ENCODE measurements at regions not wholly inside any gene's neighbourhood (a gene's known extent, or its start where the extent isn't known, plus 50 kb on each side); places are given as distances from the start of the nearest gene placed in this dataset.

GRCh38 chr9:109883623-109884022 is 103.6 kb downstream of the PALM2AKAP2 start:
- no peak for DNase-seq (ENCODE audit: low read depth)

- no peak for DNase-seq (ENCODE audit: low read depth)
These were observed 106.0 kb downstream of the PALM2AKAP2 start for GRCh38 chr9:109886041-109886440.

GRCh38 chr9:109886617-109887016 is 106.6 kb downstream of the PALM2AKAP2 start:
- DNase-seq (ENCODE audit: low read depth) = no peak

- DNase-seq (ENCODE audit: low read depth) = no peak
These were observed 107.1 kb downstream of the PALM2AKAP2 start for GRCh38 chr9:109887079-109887478.

GRCh38 chr9:109888695-109889094 is 108.7 kb downstream of the PALM2AKAP2 start:
- no peak for DNase-seq (ENCODE audit: low read depth)

- DNase-seq (ENCODE audit: low read depth) = no peak
These were observed 109.5 kb downstream of the PALM2AKAP2 start for GRCh38 chr9:109889456-109889855.

- no peak for DNase-seq (ENCODE audit: low read depth)
These were observed 113.2 kb downstream of the PALM2AKAP2 start for GRCh38 chr9:109893241-109893640.

GRCh38 chr9:109894473-109894872 is 114.5 kb downstream of the PALM2AKAP2 start:
- DNase-seq (ENCODE audit: low read depth) = no peak

GRCh38 chr9:109894921-109895758 is 115.1 kb downstream of the PALM2AKAP2 start:
- DNase-seq (ENCODE audit: low read depth) = no peak

GRCh38 chr9:109901201-109901600 is 121.2 kb downstream of the PALM2AKAP2 start:
- no peak for DNase-seq (ENCODE audit: low read depth)

- DNase-seq (ENCODE audit: low read depth) = peak; percentile 16
These were observed 123.6 kb downstream of the PALM2AKAP2 start for GRCh38 chr9:109903515-109904138.

- no peak for DNase-seq (ENCODE audit: low read depth)
These were observed 124.7 kb downstream of the PALM2AKAP2 start for GRCh38 chr9:109904666-109905065.

GRCh38 chr9:109905472-109905871 is 125.5 kb downstream of the PALM2AKAP2 start:
- DNase-seq (ENCODE audit: low read depth) = no peak

GRCh38 chr9:109906766-109907382 is 126.9 kb downstream of the PALM2AKAP2 start:
- no peak for DNase-seq (ENCODE audit: low read depth)

- no peak for DNase-seq (ENCODE audit: low read depth)
These were observed 127.4 kb downstream of the PALM2AKAP2 start for GRCh38 chr9:109907400-109907799.

- no peak for DNase-seq (ENCODE audit: low read depth)
These were observed 127.9 kb downstream of the PALM2AKAP2 start for GRCh38 chr9:109907810-109908458.

GRCh38 chr9:109908459-109909390 is 128.7 kb downstream of the PALM2AKAP2 start:
- DNase-seq (ENCODE audit: low read depth) = no peak

- DNase-seq (ENCODE audit: low read depth) = no peak
These were observed 130.9 kb downstream of the PALM2AKAP2 start for GRCh38 chr9:109910671-109911518.

- no peak for DNase-seq (ENCODE audit: low read depth)
These were observed 132.1 kb downstream of the PALM2AKAP2 start for GRCh38 chr9:109912082-109912582.

Measured in stimulated activated CD8-positive, alpha-beta memory T cell treated with anti-CD3 and anti-CD28 coated beads, Interleukin-12 subunit alpha, Interleukin-12 subunit beta, amount 100 ng/mL, for 1 hour (primary cell).